ENCODE measurements at regions not wholly inside any gene's neighbourhood (a gene's known extent, or its start where the extent isn't known, plus 50 kb on each side); places are given as distances from the start of the nearest gene placed in this dataset.

DNA sequence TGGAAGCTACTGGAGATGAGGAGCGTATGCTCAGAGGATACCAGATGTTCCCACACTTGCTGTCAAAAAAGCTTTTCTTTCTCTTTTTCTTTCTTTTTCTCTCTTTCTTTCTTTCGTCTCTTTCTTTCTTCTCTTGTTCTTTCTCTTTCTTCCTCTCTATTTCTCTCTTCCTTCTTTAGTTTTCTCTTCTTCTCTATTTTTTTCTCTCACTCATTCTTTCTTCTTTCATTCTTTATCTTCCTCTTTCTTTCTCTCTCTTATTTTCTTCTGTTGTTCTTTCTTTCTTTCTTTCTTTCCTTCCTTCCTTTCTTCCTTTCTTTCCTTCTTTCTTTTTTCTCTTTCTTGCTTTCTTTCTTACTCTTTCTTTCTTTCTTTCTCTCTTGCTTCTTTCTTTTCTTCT, 457.6 kb downstream of the CMPK2 start:
- Mint-ChIP-seq H3K4me1 (no peaks in the 10 kb centered on the region), H3K27ac (no peak overlapping the region), H3K4me3 (no peak overlapping the region), H3K9me3 (peaks cover 8% of the 10 kb centered on the region), H3K36me3 (no peaks in the 10 kb centered on the region), H3K27me3 (ENCODE audit: insufficient read depth, low read depth) (peaks cover 2% of the 10 kb centered on the region)
- Histone ChIP-seq H3K9ac (no peak overlapping the region), H3K4me2 (no peak overlapping the region), H3K27me3 (no peaks in the 10 kb centered on the region), H3K27ac (no peak overlapping the region), H3K36me3 (no peaks in the 10 kb centered on the region), H3K79me2 (ENCODE audit: low read depth) (no peaks in the 10 kb centered on the region), H3F3A (ENCODE audit: low read depth) (no peaks in the 10 kb centered on the region), H4K20me1 (ENCODE audit: low read depth) (no peaks in the 10 kb centered on the region), H2AFZ (replicated peaks) (no peak overlapping the region), H3K4me1 (no peaks in the 10 kb centered on the region), H3K4me3 (no peak overlapping the region), H3K9me3 (ENCODE audit: low read depth) (no peaks in the 10 kb centered on the region)
- no peak for DNase-seq (ENCODE audit: low spot score)
- TF ChIP-seq EZH2 (IDR thresholded peaks at IDR 0.05) (no peak), EZH2phosphoT487 (IDR thresholded peaks at IDR 0.05) (no peak)
- TF ChIP-seq, protein P1, sequence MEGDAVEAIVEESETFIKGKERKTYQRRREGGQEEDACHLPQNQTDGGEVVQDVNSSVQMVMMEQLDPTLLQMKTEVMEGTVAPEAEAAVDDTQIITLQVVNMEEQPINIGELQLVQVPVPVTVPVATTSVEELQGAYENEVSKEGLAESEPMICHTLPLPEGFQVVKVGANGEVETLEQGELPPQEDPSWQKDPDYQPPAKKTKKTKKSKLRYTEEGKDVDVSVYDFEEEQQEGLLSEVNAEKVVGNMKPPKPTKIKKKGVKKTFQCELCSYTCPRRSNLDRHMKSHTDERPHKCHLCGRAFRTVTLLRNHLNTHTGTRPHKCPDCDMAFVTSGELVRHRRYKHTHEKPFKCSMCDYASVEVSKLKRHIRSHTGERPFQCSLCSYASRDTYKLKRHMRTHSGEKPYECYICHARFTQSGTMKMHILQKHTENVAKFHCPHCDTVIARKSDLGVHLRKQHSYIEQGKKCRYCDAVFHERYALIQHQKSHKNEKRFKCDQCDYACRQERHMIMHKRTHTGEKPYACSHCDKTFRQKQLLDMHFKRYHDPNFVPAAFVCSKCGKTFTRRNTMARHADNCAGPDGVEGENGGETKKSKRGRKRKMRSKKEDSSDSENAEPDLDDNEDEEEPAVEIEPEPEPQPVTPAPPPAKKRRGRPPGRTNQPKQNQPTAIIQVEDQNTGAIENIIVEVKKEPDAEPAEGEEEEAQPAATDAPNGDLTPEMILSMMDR (IDR thresholded peaks at IDR 0.05) = no peak

DNA sequence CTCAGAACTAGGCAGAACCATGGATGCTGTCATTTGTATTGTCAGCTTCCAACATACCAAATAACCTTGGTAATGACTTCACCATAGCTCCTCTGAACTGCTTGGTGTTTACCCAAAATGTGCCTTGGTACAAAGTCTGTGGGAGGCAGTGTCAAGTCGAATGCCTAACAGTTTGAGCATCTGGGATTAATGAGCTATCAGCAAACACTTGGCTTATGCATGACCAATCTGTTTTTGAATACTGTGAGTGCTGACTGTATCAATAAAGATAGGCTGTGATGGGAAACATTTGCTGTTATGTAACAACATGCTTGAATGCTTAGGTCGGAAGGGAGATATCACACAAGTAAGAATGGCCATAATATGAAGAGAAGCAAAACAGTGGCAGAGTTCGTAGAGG, 455.4 kb downstream of the CMPK2 start:
- Histone ChIP-seq H3K4me3 (no peak overlapping the region), H3K9me3 (ENCODE audit: low read depth) (no peaks in the 10 kb centered on the region), H4K20me1 (ENCODE audit: low read depth) (no peaks in the 10 kb centered on the region), H3K9ac (no peak overlapping the region), H3K4me2 (no peak overlapping the region), H3K36me3 (no peaks in the 10 kb centered on the region), H3K27me3 (no peaks in the 10 kb centered on the region), H2AFZ (replicated peaks) (no peak overlapping the region), H3F3A (ENCODE audit: low read depth) (no peaks in the 10 kb centered on the region), H3K79me2 (ENCODE audit: low read depth) (no peaks in the 10 kb centered on the region), H3K4me1 (no peaks in the 10 kb centered on the region), H3K27ac (no peak overlapping the region)
- H3K4me1 Mint-ChIP-seq = no peaks in the 10 kb centered on the region
- H3K36me3 Mint-ChIP-seq = peaks cover 2% of the 10 kb centered on the region
- DNase-seq (ENCODE audit: low spot score) = no peak
- H3K4me3 Mint-ChIP-seq = no peak overlapping the region
- no peak overlapping the region for H3K27ac Mint-ChIP-seq
- H3K27me3 Mint-ChIP-seq (ENCODE audit: insufficient read depth, low read depth) = peaks cover 5% of the 10 kb centered on the region
- TF ChIP-seq EZH2phosphoT487 (IDR thresholded peaks at IDR 0.05) = no peak
- TF ChIP-seq, protein P1 (IDR thresholded peaks at IDR 0.05) = no peak
- TF ChIP-seq EZH2 (IDR thresholded peaks at IDR 0.05) = no peak
- H3K9me3 Mint-ChIP-seq = peaks cover 3% of the 10 kb centered on the region

DNA sequence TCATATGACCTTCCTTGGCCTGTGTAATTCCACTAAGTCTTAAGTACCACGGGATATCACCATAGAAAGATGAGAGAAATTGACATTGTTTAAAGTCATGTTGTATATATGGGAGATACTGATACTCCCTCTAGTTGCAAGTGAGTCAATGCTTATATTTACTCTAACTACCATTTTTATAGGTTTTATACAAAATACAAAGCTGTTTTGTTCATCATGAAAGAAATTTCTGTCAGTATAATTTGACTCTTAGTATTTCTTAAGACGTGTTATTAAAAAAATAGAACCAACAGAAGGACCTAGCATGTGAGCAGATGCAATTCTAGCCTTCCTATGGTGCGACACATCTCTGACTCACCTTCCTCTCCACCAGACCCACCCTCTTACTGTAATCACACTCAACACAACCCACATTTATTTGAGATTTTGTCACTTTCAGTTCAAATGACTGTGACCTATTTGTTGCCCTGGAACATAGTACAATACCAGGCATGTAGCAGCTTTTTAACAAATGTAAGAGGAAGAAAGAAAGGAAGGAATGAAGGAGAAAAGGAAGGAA, 453.1 kb downstream of the CMPK2 start:
- H3K27ac ChIP-seq = no peak overlapping the region
- TF ChIP-seq EZH2 (IDR thresholded peaks at IDR 0.05) (no peak), EZH2phosphoT487 (IDR thresholded peaks at IDR 0.05) (no peak)
- TF ChIP-seq, protein P1 (IDR thresholded peaks at IDR 0.05) = no peak
- H3K4me1 Mint-ChIP-seq = no peaks in the 10 kb centered on the region
- H3K27ac Mint-ChIP-seq = no peak overlapping the region
- H3K4me2 ChIP-seq = no peak overlapping the region
- H3K9me3 ChIP-seq (ENCODE audit: low read depth) = no peaks in the 10 kb centered on the region
- no peak overlapping the region for H2AFZ ChIP-seq (replicated peaks)
- H3K27me3 ChIP-seq = no peaks in the 10 kb centered on the region
- no peaks in the 10 kb centered on the region for H3K79me2 ChIP-seq (ENCODE audit: low read depth)
- no peaks in the 10 kb centered on the region for H4K20me1 ChIP-seq (ENCODE audit: low read depth)
- H3K4me3 Mint-ChIP-seq = no peak overlapping the region
- H3K36me3 Mint-ChIP-seq = peaks cover 6% of the 10 kb centered on the region
- no peaks in the 10 kb centered on the region for H3F3A ChIP-seq (ENCODE audit: low read depth)
- no peak overlapping the region for H3K4me3 ChIP-seq
- H3K9me3 Mint-ChIP-seq = peaks cover 9% of the 10 kb centered on the region
- peaks cover under 1% of the 10 kb centered on the region for H3K4me1 ChIP-seq
- H3K9ac ChIP-seq = no peak overlapping the region
- peaks cover 5% of the 10 kb centered on the region for H3K27me3 Mint-ChIP-seq (ENCODE audit: insufficient read depth, low read depth)
- H3K36me3 ChIP-seq = no peaks in the 10 kb centered on the region
- no peak for DNase-seq (ENCODE audit: low spot score)

Data from neural progenitor cell (in vitro differentiated cells).